SH-SY5Y (cell line): ENCODE measurements at regions not wholly inside any gene's neighbourhood (a gene's known extent, or its start where the extent isn't known, plus 50 kb on each side); places are given as distances from the start of the nearest gene placed in this dataset.

Source experiments
- GATA2 ChIP-seq: IDR thresholded peaks from 2 replicates; pipeline ENCODE4 v1.6.1; 2011; ENCODE audit warnings: mild to moderate bottlenecking, low read depth, low read length
- GATA3 ChIP-seq: IDR thresholded peaks from 2 replicates; pipeline ENCODE4 v1.6.1; 2011; ENCODE audit warnings: low read depth, mild to moderate bottlenecking, low read length, moderate library complexity

DNA sequence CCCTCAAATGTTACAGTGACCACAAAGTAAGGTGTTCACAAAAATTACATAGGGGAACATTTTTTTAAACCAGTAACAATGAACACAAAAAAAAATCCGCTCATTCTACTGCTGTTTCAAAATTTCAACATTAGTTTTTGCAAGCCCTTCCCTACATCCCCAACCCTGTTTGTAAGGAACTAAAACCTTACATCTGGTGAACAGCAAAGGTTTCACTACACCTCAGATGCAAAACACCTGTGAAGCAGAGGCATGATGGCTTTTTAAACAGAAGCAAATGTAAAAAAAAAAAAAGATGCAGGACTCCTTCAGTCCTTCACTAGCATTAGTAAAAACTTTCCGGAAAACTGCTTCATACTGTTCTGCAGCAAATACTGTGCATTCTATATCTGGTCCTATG lies 50.0 kb upstream of the API5 start:
- TF ChIP-seq GATA2 (no peak), GATA3 (no peak)
